KOPT-K1 (cell line): ENCODE measurements at regions not wholly inside any gene's neighbourhood (a gene's known extent, or its start where the extent isn't known, plus 50 kb on each side); places are given as distances from the start of the nearest gene placed in this dataset.
"Not testable (repeated sequence)": the region's sequence is repeated elsewhere in the genome, so short reads cannot be mapped to it uniquely, and the experiment has no call there.

Source experiments
- H3K27ac ChIP-seq: fragments of 200-600 bp; sonication (generic); 2 replicates; pipeline ENCODE4 v1.5.1; 2016; ENCODE audit warnings: antibody characterized with exemption, mild to moderate bottlenecking, low read depth, low read length; ENCODE audit not compliant: poor library complexity, severe bottlenecking
- H3K36me3 ChIP-seq: fragments of 200-600 bp; sonication (generic); 2 replicates; pipeline ENCODE4 v1.5.1; 2017; ENCODE audit warnings: antibody characterized with exemption, mild to moderate bottlenecking, low read length, moderate library complexity; ENCODE audit not compliant: insufficient read depth
- H3K9me3 ChIP-seq: fragments of 200-600 bp; sonication (generic); 2 replicates; pipeline ENCODE4 v1.5.1; 2017; ENCODE audit warnings: antibody characterized with exemption, low read length, mild to moderate bottlenecking; ENCODE audit not compliant: insufficient read depth, poor library complexity, severe bottlenecking

DNA sequence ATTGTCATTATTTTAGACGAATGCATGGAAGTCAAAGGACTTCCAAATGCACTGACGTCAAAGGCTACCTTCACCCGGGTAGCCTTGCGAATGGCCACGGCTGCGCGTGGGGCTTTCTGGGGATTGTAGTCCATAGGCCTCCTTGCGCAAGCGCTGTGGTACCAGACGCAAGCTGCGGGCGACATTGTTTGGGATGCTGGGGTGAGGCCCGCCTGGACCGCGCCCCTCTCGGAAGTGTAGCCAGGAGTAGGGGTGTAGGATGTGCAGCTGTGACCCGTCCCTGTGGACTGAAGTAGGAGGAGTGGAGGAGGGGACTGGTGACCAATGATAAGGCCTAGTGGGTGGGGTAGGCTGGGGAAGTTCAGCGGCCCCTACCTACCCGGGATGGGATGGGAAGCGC is 720.0 kb upstream of the DEFB115 start:
- not testable (repeated sequence) for H3K36me3 ChIP-seq, H3K9me3 ChIP-seq, H3K27ac ChIP-seq

DNA sequence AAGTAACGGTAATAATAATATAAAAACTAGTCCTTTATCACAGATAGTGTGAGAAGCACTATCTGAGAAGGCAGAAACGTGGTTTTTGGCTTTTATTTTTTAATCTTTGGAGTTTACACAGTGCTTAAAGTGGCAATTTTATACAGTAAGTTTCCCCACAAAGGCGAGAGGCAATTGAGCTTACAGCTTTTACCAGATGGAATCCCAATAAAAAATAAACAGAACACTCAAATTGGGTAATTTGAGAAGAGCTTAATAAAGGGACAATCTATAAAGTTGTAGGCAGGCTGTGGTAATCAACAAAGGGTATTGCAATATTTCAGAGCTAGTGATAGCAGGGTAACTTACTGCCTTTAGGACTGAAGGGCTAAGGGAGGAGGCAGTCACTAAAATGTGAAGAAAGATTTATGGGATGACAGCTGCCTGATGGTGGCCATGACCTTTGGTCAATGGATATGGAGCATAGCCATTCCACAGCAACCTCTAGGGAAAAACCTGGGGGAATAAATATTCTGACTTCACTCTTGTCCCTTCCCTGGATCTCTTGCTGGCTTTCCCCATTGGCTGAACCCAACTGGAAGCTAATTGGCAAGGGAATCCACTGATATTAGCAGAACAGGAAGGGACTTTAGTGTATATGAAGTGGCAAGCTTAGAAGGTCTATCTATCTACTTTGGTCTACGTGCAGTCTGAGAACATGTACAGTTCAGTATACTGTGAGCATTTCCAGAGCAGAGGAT is 717.0 kb upstream of the DEFB115 start:
- H3K36me3 ChIP-seq, H3K27ac ChIP-seq, H3K9me3 ChIP-seq: not testable (repeated sequence)

DNA sequence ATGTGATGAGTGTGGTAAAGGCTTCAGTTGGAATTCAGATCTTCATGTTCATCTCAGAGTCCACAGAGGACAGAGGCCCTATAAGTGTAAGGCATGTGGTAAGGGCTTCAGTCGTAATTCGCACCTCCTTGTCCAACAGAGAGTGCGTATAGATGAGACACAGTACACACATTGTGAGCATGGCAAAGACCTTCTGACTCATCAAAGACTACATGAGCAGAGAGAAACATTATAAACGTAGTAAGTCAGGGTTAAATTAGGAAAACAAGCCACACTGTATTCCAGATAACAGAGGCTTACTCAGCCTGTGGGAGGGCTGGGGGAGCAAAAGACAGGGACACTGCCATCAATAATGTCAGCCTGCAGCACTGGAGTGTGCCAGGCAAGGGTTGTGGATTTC is 706.2 kb upstream of the DEFB115 start:
- not testable (repeated sequence) for H3K9me3 ChIP-seq, H3K36me3 ChIP-seq, H3K27ac ChIP-seq

DNA sequence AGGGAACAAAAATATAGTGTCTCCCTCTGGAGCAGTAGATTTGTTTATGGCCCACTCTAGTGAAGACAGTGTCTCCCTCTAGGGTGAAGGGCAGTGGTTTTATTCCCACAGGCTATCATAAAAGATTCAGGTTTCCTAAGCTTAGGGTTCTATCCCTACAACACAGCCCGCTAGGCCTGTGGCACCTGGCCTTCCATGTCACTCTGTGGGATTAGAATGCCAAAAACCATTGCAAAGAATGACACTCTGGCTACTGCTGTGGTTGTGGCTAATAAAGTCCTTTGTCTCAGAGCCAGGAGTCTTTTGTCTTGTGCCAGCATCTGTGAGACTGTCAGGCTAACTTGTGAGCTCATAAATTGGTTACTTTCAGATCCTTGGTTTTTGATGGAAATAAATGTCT is 700.7 kb upstream of the DEFB115 start:
- not testable (repeated sequence) for H3K36me3 ChIP-seq, H3K9me3 ChIP-seq, H3K27ac ChIP-seq

DNA sequence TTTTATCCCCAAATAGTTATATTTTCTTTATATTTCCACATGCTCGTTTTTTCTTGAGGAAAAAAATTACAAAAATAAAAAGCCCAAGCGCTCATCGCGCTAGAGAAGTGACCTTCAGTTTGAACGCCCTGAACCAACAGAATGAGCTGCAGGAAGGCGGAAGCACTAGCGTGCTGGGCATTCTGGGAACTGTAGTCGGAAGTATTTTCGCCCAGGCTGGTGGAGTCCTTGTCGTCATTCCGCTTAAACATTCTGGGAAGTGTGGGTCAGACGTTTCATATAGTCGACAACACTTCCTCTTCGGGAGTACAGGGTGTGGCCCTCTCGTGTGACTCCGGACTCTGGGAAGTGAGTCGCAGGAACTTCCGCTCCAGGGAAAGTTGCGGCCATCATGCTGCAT is 692.4 kb upstream of the DEFB115 start:
- not testable (repeated sequence) for H3K27ac ChIP-seq, H3K9me3 ChIP-seq, H3K36me3 ChIP-seq

DNA sequence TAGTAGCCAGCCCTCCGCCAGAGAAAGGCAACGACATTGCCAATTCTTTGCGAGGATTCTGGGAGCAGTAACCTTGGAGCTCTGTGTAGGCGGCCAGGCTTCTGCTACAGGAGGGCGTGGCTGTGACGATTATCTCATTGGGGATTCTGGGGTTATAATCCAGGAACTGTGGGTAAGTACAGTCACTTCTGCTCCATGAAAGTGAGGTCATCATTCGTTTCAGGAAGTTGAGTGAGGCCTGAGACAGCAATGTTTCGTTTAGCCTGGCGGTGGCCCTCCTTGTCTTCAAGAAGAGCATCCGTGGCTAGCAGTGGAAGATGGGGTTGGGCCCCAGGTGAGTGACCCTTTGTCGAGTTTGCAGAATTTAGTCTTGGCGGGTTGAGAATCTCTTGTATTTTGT is 687.6 kb upstream of the DEFB115 start:
- H3K9me3 ChIP-seq, H3K27ac ChIP-seq, H3K36me3 ChIP-seq: not testable (repeated sequence)

DNA sequence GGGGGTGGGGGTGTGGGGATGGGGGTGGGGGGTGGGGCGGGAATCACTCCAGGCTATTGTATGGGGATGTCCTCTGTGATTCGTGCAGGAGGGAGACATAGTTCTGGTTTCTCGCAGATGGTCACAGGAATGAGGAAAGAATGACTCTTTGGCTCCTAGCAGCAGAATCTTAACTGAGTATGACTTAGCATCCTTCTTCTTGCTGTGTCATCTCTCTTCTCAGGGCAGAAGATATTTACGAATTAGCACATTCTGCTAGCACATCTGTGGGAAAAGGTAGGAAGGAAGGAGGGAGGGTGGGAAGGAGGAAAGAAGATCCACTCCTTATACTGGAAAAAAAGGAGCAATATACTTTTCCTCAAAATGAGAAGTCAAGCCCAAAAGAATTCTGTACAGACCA is 686.8 kb upstream of the DEFB115 start:
- not testable (repeated sequence) for H3K27ac ChIP-seq, H3K36me3 ChIP-seq, H3K9me3 ChIP-seq

DNA sequence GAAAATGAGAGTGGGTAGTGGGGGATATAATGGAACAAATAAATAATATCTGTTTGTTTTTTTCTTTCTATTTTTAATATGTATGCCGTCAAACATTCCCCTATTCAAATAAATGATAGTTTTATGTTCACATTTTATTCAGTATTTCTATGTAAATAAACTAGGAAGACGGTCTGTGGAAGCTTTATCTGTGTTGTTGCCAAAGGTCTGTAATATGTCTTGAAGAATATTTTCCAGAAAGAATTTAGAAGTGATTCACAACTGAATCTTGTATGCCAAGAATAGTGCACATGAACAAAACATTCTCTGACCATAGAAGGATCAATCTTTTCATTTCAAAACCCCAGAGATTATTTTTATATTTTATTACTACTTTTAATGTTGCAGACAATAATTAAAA is 683.1 kb upstream of the DEFB115 start:
- not testable (repeated sequence) for H3K9me3 ChIP-seq, H3K36me3 ChIP-seq, H3K27ac ChIP-seq

DNA sequence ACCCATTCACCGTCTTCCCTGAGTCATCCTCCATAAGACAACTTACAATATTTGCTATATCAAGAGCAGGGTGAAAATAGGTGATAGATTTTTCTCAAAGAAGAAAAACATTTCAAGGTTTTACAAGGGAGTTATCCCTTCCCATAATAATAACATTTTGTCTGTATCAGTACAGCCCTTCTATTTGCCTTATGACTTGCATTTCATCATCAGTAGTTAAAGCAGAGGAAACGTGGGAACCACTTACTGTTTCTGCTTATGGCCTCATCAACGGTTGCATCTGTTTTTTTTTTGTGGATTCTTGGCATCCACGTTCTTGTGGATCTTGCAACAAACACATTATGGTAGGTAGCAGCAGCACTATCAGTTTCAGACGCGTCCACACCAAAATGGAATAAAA is 678.4 kb upstream of the DEFB115 start:
- not testable (repeated sequence) for H3K36me3 ChIP-seq, H3K27ac ChIP-seq, H3K9me3 ChIP-seq

DNA sequence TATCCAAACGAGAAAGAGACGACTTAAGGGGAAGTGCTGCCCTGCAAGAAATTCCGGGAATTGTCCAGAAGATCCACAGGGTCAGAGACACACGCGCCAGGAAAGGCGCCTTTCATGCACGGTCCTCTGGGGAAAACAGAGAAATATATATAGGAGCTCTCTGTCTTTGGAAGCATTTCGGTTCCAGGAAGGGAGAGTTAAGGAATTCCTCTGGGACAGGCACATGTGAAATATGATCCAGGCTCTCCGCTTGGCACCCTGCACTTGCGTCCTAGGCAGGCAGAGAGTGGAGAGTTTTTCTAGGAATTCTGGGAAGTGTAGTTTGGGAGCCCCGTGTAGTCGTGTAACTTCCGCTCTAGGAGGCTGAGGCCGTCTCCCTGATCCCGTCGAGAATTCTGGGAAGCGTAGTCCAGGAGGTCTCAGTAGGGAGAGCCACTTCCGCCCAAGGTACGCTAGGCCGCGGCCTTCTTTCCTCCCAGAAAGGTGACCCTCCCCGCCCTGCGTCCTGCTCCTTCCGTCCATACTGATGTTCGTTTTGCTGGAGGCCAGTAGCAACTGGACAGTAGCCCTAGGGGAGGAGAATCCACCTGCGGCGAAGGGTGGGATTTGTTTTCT is 677.5 kb upstream of the DEFB115 start:
- not testable (repeated sequence) for H3K27ac ChIP-seq, H3K9me3 ChIP-seq, H3K36me3 ChIP-seq

DNA sequence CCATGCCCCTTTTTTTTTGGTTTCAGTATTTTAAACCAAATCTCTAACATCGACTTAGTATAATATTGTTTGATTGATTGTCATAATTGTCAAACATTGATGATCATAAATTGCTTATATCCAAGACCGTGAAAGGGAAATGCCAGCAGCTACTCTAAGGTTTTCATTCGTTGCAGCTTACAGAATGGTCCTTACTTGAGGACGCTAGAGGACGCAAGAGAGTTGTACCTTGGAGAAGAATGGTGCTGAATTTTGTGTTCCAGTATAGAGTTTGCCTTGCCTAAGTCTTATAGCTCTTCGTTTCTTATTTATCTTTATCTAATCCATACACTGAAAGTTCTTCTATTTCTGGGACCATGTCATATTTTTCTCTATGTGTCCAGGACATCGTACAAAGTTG is 675.6 kb upstream of the DEFB115 start:
- H3K27ac ChIP-seq, H3K9me3 ChIP-seq, H3K36me3 ChIP-seq: not testable (repeated sequence)

DNA sequence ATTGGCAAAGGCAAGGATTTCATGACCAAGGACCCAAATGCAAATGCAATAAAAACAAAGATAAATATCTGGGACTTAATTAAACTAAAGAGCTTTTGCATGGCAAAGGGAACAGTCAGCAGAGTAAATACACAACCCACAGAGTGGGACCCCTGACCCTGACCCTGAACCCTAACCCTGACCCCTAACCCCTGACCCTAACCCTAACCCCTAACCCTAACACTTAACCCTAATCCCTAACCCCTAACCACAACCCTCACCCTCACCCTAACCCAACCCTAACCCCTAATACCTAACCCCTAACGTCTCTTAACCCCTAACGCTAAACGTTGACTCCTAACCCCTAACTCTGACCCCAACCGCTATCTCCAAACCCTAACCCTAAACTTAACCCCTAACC is 673.1 kb upstream of the DEFB115 start:
- H3K9me3 ChIP-seq, H3K27ac ChIP-seq: not testable (repeated sequence)

DNA sequence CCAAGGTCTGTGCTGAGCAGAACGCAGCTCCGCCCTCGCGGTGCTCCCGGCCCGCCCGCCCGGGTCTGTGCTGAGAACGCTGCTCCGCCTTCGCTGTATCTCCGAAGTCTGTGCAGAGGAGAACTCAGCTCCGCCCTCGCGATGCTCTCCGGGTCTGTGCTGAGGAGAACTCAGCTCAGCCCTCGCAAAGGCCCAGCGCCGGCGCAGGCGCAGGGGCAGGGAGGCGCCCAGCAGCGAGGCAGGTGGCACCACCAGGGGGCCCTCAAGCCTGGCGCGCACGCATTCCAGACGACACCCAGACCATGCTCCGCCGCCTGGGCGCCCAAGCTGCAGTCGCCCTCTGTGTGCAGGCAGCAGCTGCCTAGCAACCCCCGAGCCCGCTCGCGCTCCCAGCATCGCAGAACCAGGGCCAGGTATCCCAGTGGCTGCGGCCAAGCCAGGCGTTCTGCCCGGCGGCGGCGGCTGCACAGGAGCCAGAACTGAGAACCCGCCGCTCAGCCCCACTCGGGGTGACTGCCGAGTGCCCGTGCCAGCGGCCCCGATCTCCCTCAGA is 672.1 kb upstream of the DEFB115 start:
- H3K9me3 ChIP-seq, H3K27ac ChIP-seq, H3K36me3 ChIP-seq: not testable (repeated sequence)

More for the DNA sequence above, 673.1 kb upstream of the DEFB115 start:
- H3K36me3 ChIP-seq = not testable (repeated sequence)

DNA sequence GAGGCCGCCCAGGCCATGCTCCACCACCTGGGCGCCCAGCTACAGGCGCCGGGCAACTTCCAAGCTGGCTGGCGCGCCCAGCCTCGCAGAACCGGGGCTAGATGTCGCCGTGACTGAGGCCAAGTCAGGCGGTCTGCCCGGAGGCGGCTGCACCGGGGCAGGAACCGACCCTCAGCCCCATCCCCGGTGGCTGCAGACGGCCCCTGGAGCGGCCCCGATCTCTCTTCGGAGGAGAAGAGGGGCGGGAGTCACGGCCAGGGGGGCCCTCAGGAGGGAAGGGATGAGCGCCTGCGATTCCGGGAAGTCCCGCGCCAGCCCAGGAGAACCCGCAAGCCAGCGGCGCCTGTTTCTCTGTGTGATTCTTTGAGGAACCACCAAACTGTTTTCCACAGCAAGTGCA is 671.3 kb upstream of the DEFB115 start:
- not testable (repeated sequence) for H3K27ac ChIP-seq, H3K36me3 ChIP-seq, H3K9me3 ChIP-seq

DNA sequence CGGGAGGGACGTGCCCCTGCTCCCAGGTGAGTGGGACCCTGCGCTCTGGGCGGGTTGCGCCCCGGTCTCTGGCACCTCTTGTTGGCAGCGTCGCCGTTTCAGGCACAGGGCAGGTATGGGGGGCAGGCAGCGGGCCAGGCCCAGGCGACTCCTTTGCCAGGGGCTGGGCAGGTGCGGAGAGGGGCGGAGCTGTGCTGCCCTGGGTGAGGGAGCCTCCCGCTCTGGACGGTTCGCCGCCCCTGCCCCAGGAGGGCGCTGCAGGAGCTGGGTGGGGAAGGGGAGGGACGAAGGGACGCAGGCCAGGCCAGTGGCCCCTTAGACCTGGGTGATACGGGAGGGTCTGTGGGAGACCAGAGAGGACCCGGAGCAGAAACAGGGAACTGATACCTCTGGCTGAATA is 663.9 kb upstream of the DEFB115 start:
- no peak overlapping the region for H3K27ac ChIP-seq
- no peaks in the 10 kb centered on the region for H3K36me3 ChIP-seq
- peaks cover 3% of the 10 kb centered on the region for H3K9me3 ChIP-seq

DNA sequence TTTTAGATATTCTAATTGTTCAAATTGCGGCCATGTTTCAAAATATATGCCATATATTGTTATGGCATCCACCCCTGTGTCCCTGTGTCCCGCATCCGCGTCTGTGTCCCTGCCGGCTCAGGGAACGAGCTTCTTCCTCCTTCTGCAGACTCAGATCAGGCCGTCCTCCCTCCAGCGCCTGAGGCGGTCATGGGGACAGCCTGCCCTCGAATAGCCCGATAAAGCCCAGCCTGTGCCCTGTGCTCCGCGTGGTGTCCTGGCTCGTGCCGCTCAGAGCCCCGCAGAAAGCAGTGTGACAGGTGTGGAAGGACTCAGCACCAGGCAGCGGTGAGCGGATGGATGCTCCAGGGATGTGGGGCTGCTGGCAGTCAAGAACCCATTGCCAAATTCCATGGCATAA is 663.4 kb upstream of the DEFB115 start:
- H3K27ac ChIP-seq = no peak overlapping the region
- H3K9me3 ChIP-seq = peaks cover 3% of the 10 kb centered on the region
- no peaks in the 10 kb centered on the region for H3K36me3 ChIP-seq
